ENCODE measurements at regions not wholly inside any gene's neighbourhood (a gene's known extent, or its start where the extent isn't known, plus 50 kb on each side); places are given as distances from the start of the nearest gene placed in this dataset.

DNA sequence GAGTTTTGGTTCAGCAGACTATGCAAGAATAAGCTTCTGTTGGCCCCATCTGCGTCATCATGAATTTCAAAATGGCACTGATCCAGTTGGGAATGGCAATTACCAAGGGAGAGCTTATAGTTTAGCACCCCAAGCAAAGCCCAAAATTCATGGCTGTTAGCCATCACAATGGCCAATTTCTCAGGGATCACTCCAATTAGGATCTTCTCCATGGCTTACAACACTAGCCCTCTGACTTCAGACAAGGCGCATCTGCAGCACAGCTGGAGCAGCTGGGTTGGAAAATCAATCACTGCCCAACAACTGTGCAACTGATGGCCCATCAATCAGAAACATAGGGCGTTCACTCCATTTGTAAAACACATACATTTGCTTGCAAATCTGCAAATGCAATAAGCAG is 273.6 kb downstream of the SRBD1 start:
- no peak for DNase-seq (ENCODE audit: low spot score in 2 of 2)
- intact Hi-C loops (cut with DNase I; ENCODE audit: low total_unique reads): no loop called here
- no peak overlapping the region for H3K27ac ChIP-seq
- TF ChIP-seq POLR2A (IDR thresholded peaks at IDR 0.05): no peak
- no peak for TF ChIP-seq CTCF (IDR thresholded peaks at IDR 0.05)
- no peak for TF ChIP-seq POLR2AphosphoS5 (IDR thresholded peaks at IDR 0.05)
- no peak overlapping the region for H3K4me3 ChIP-seq
- H3K36me3 ChIP-seq: no peaks in the 10 kb centered on the region
- H3K4me1 ChIP-seq: no peaks in the 10 kb centered on the region
- H3K27me3 ChIP-seq: no peaks in the 10 kb centered on the region
- no peaks in the 10 kb centered on the region for H3K9me3 ChIP-seq

- H3K4me3 ChIP-seq: no peak overlapping the region
- no peak for TF ChIP-seq POLR2AphosphoS5 (IDR thresholded peaks at IDR 0.05)
- no peak for TF ChIP-seq CTCF (IDR thresholded peaks at IDR 0.05)
- no peak for TF ChIP-seq POLR2A (IDR thresholded peaks at IDR 0.05)
- no peaks in the 10 kb centered on the region for H3K9me3 ChIP-seq
- H3K27me3 ChIP-seq: no peaks in the 10 kb centered on the region
- intact Hi-C loops (cut with DNase I; ENCODE audit: low total_unique reads): no loop called here
- no peak overlapping the region for H3K27ac ChIP-seq
- no peaks in the 10 kb centered on the region for H3K36me3 ChIP-seq
- no peaks in the 10 kb centered on the region for H3K4me1 ChIP-seq
- no peak for DNase-seq (ENCODE audit: low spot score in 2 of 2)
These were observed 276.9 kb downstream of the SRBD1 start for GRCh38 chr2:45334205-45334604.

DNA sequence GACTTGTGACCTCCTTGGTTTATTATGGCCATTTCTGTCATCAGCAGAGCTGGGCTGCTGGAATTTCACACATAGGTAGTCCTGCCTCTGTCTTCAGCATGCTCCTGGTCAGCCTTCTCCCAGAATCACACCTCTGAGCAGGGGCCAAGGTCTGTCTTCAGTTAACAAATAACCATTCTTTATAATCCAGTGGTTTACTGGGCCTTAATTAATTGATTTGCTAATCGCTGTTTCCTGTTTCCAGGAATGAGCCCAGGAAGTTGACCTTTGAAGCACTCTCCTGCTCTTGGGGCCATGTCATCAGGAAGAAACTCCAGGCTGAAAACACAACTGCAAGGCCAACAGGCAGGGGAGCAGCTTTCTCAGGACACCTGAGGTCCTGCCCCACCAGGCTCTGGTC is 278.5 kb downstream of the SRBD1 start:
- Histone ChIP-seq H3K36me3 (no peaks in the 10 kb centered on the region), H3K9me3 (no peaks in the 10 kb centered on the region), H3K27ac (no peak overlapping the region), H3K4me3 (no peak overlapping the region), H3K27me3 (no peaks in the 10 kb centered on the region), H3K4me1 (no peaks in the 10 kb centered on the region)
- intact Hi-C loops (cut with DNase I; ENCODE audit: low total_unique reads): no loop called here
- TF ChIP-seq CTCF (IDR thresholded peaks at IDR 0.05): no peak
- TF ChIP-seq POLR2AphosphoS5 (IDR thresholded peaks at IDR 0.05): no peak
- no peak for TF ChIP-seq POLR2A (IDR thresholded peaks at IDR 0.05)
- DNase-seq (ENCODE audit: low spot score in 2 of 2): no peak

GRCh38 chr2:45332094-45332493 is 279.0 kb downstream of the SRBD1 start:
- no peak for DNase-seq (ENCODE audit: low spot score in 2 of 2)
- Histone ChIP-seq H3K4me3 (no peak overlapping the region), H3K4me1 (no peaks in the 10 kb centered on the region), H3K36me3 (no peaks in the 10 kb centered on the region), H3K27me3 (no peaks in the 10 kb centered on the region), H3K27ac (no peak overlapping the region), H3K9me3 (no peaks in the 10 kb centered on the region)
- TF ChIP-seq POLR2A (IDR thresholded peaks at IDR 0.05): no peak
- TF ChIP-seq POLR2AphosphoS5 (IDR thresholded peaks at IDR 0.05): no peak
- TF ChIP-seq CTCF (IDR thresholded peaks at IDR 0.05): no peak
- intact Hi-C loops (cut with DNase I; ENCODE audit: low total_unique reads): no loop called here

GRCh38 chr2:45331410-45331786 is 279.7 kb downstream of the SRBD1 start:
- no peaks in the 10 kb centered on the region for H3K36me3 ChIP-seq
- H3K27me3 ChIP-seq: no peaks in the 10 kb centered on the region
- TF ChIP-seq POLR2A (IDR thresholded peaks at IDR 0.05): no peak
- TF ChIP-seq CTCF (IDR thresholded peaks at IDR 0.05): no peak
- no peak for TF ChIP-seq POLR2AphosphoS5 (IDR thresholded peaks at IDR 0.05)
- H3K4me3 ChIP-seq: no peak overlapping the region
- DNase-seq (ENCODE audit: low spot score in 2 of 2): no peak
- H3K4me1 ChIP-seq: no peaks in the 10 kb centered on the region
- intact Hi-C loops (cut with DNase I; ENCODE audit: low total_unique reads): no loop called here
- H3K9me3 ChIP-seq: no peaks in the 10 kb centered on the region
- no peak overlapping the region for H3K27ac ChIP-seq

All from breast epithelium (tissue), 4 donors.